ENCODE measurements at regions not wholly inside any gene's neighbourhood (a gene's known extent, or its start where the extent isn't known, plus 50 kb on each side); places are given as distances from the start of the nearest gene placed in this dataset.
"Not testable (repeated sequence)": the region's sequence is repeated elsewhere in the genome, so short reads cannot be mapped to it uniquely, and the experiment has no call there.

DNA sequence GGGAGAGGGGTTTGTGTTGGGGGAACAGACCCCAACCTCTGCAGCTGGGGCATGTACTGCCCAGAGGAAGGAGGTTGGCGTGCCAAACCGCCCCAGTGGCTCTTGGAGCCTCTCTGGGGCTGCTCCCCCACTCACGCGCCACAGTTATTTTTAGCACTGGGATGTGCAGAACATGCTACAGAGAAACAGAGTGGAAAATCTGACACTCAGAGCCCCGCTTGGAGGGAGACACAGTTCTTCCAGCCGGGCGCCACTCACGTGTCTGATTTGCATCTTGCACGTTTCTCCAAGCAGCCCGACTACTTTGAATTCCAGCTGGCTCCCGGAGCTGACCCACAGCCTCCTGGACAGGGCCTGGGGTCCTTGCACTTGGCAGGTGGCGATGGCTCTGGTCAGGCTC, 182.0 kb downstream of the RPS24 start:
- in situ Hi-C loops (cut with HindIII; ENCODE audit: low pct_ligation_motif_present, low sequenced_read_pairs), result no loop called here
- peaks cover 23% of the 10 kb centered on the region for H3K27me3 ChIP-seq (replicated peaks)
- peak; percentile 3 for DNase-seq

DNA sequence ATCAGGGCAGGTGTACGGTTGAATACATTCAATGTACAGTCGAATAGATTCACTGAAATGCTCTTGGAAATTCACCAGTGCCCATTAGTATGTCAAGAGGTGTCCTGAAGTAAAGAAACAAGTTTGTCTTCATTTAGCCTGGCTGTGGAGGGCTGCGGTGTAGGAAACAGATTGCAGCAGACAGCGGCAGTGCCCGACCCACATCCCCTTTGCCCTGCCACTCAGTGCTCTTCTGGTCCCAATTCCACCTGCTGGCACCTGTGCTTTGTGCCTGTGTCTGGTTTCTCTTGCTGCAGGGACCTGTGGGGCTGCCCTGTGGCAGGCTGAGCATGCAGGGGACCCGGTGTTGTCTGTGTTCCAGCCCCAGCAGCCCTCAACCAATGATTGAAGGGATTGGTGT, 183.7 kb downstream of the RPS24 start:
- TF ChIP-seq, protein P1, sequence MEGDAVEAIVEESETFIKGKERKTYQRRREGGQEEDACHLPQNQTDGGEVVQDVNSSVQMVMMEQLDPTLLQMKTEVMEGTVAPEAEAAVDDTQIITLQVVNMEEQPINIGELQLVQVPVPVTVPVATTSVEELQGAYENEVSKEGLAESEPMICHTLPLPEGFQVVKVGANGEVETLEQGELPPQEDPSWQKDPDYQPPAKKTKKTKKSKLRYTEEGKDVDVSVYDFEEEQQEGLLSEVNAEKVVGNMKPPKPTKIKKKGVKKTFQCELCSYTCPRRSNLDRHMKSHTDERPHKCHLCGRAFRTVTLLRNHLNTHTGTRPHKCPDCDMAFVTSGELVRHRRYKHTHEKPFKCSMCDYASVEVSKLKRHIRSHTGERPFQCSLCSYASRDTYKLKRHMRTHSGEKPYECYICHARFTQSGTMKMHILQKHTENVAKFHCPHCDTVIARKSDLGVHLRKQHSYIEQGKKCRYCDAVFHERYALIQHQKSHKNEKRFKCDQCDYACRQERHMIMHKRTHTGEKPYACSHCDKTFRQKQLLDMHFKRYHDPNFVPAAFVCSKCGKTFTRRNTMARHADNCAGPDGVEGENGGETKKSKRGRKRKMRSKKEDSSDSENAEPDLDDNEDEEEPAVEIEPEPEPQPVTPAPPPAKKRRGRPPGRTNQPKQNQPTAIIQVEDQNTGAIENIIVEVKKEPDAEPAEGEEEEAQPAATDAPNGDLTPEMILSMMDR (IDR thresholded peaks at IDR 0.05; ENCODE audit: low read depth, low read length, missing control alignments), result no peak
- no peak overlapping the region for H3K27ac ChIP-seq
- peaks cover 23% of the 10 kb centered on the region for H3K27me3 ChIP-seq (replicated peaks)
- in situ Hi-C loops (cut with HindIII; ENCODE audit: low pct_ligation_motif_present, low sequenced_read_pairs), result no loop called here
- no peak overlapping the region for H3K4me3 ChIP-seq (ENCODE audit: low read depth, low read length)
- H3K36me3 ChIP-seq (replicated peaks), result no peaks in the 10 kb centered on the region
- DNase-seq, result no peak

More for the DNA sequence above, 182.0 kb downstream of the RPS24 start:
- H3K27ac ChIP-seq, result no peak overlapping the region
- no peaks in the 10 kb centered on the region for H3K36me3 ChIP-seq (replicated peaks)
- H3K4me3 ChIP-seq (ENCODE audit: low read depth, low read length), result no peak overlapping the region
- TF ChIP-seq, protein P1 (IDR thresholded peaks at IDR 0.05; ENCODE audit: low read depth, low read length, missing control alignments), result no peak

DNA sequence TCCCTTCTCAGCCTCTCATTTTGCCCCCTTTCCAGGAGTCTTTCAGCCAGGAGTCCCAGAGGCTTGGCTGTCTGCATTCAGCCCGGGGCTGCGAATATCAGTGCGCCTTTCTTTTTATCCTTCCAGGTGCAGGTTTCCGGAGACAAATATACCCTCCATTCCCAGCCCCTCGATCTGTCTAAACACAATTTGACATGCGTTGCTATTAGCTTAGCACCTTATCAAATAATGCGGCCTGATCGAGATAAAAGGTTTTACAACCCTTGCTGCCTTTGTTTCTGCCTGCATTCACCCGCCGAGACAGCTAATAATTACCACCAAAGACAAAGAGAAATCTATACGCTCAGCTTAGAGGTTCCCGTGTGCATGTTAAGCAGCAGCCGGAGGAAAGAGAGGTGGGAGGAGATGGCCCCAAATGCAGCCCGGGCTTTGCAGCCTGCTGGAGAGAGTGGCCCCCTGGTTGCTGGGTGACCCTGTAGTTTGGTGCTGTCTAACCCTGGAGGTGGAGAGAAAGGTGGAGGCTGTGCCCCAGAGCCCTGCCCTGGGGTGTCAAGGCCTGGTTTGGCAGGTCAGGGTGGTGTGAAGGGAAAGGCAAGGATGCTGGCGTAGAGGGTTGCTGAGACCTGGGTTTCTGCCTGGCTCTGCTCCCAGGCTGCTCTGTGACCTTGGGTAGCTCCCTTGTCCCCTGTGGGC, 185.3 kb downstream of the RPS24 start:
- Histone ChIP-seq H3K27me3 (replicated peaks) (peaks cover 25% of the 10 kb centered on the region), H3K4me3 (ENCODE audit: low read depth, low read length) (no peak overlapping the region), H3K27ac (no peak overlapping the region), H3K36me3 (replicated peaks) (no peaks in the 10 kb centered on the region)
- TF ChIP-seq, protein P1 (IDR thresholded peaks at IDR 0.05; ENCODE audit: low read depth, low read length, missing control alignments), result no peak
- DNase-seq, result no peak
- in situ Hi-C loops (cut with HindIII; ENCODE audit: low pct_ligation_motif_present, low sequenced_read_pairs), result no loop called here

GRCh38 chr10:78219568-78219967, 185.9 kb downstream of the RPS24 start:
- H3K36me3 ChIP-seq (replicated peaks); H3K4me3 ChIP-seq (ENCODE audit: low read depth, low read length); H3K27ac ChIP-seq; in situ Hi-C loops (cut with HindIII; ENCODE audit: low pct_ligation_motif_present, low sequenced_read_pairs); DNase-seq: not testable (repeated sequence)
- peaks cover 24% of the 10 kb centered on the region for H3K27me3 ChIP-seq (replicated peaks)

DNA sequence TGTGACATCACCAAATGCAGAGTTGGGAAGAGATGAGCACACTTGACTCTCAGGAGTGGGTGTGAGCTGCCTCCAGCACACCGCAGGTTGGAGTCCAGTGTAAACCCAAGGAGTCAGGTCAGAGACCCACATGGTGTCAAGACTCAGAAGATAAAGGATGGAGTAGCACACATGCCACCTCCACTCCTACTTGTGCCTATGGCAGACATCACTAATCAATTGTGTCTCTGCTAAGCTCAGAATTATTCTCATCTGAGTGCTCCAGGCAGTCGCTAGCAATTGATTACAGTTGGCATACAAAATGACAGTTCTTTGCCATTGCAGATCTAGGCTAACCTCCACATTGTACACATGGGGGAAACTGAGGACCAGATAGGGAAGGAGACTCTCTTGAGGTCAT, 187.1 kb downstream of the RPS24 start:
- in situ Hi-C loops (cut with HindIII; ENCODE audit: low pct_ligation_motif_present, low sequenced_read_pairs), result no loop called here
- no peak overlapping the region for H3K27ac ChIP-seq
- TF ChIP-seq, protein P1 (IDR thresholded peaks at IDR 0.05; ENCODE audit: low read depth, low read length, missing control alignments), result no peak

GRCh38 chr10:78222096-78222790, 188.6 kb downstream of the RPS24 start:
- in situ Hi-C loops (cut with HindIII; ENCODE audit: low pct_ligation_motif_present, low sequenced_read_pairs), result no loop called here
- TF ChIP-seq, protein P1 (IDR thresholded peaks at IDR 0.05; ENCODE audit: low read depth, low read length, missing control alignments), result no peak
- H3K36me3 ChIP-seq (replicated peaks), result no peaks in the 10 kb centered on the region
- H3K27ac ChIP-seq, result no peak overlapping the region
- no peak overlapping the region for H3K4me3 ChIP-seq (ENCODE audit: low read depth, low read length)
- DNase-seq, result no peak
- H3K27me3 ChIP-seq (replicated peaks), result peaks cover 8% of the 10 kb centered on the region

More for the DNA sequence above, 187.1 kb downstream of the RPS24 start:
- Histone ChIP-seq H3K4me3 (ENCODE audit: low read depth, low read length) (no peak overlapping the region), H3K36me3 (replicated peaks) (no peaks in the 10 kb centered on the region), H3K27me3 (replicated peaks) (peaks cover 15% of the 10 kb centered on the region)
- no peak for DNase-seq

All from brain microvascular endothelial cell (primary cell).